Naive thymus-derived CD8-positive, alpha-beta T cell (primary cell): ENCODE measurements at regions not wholly inside any gene's neighbourhood (a gene's known extent, or its start where the extent isn't known, plus 50 kb on each side); places are given as distances from the start of the nearest gene placed in this dataset.
A peak's percentile ranks its signal among the peaks of the same experiment; 100 is the strongest.
"Not testable (repeated sequence)": the region's sequence is repeated elsewhere in the genome, so short reads cannot be mapped to it uniquely, and the experiment has no call there.

ENCODE experiments used
- ATAC-seq, 2 donors: fragments of 150-1000 bp; cut with Tn5 transposase in 1 of 2; sonication (Bioruptor Pico), chemical (Tn5 transposase) in 1 of 2; 1 replicate in 1 of 2; 2 replicates in 1 of 2; pipeline ENCODE4 v1.10.0; 2021; ENCODE audit warnings: mild to moderate bottlenecking in 2 of 2, moderate library complexity in 2 of 2
- POLR2A ChIA-PET: fragments of 350-600 bp; sonication (Branson Sonifier 250); formaldehyde crosslinking; loops from one replicate; lab custom pipeline; 2021; ENCODE audit warnings: antibody characterized with exemption; lab: Charles Lee
- DNase-seq, 10 donors: peaks; one replicate each; pipeline versions ENCODE4 v3.0.0 to v3.0.0-alpha.2; 2020 to 2022
- H3K27ac Mint-ChIP-seq, 10 donors: one replicate each; pipeline ENCODE4 v1.8.0; 2020 to 2022; ENCODE audit warnings: mild to moderate bottlenecking in 10 of 10, mixed read lengths in 10 of 10, moderate library complexity in 4 of 10, inconsistent platforms in 1 of 10
- H3K27me3 Mint-ChIP-seq, 5 donors: one replicate each; pipeline ENCODE4 v1.8.0; 2021 to 2022; ENCODE audit warnings: mixed read lengths in 5 of 5
- H3K36me3 Mint-ChIP-seq, 3 donors: one replicate each; pipeline ENCODE4 v1.8.0; 2020 to 2022; ENCODE audit warnings: mixed read lengths in 3 of 3, mild to moderate bottlenecking in 2 of 3, inconsistent platforms in 1 of 3
- H3K4me1 Mint-ChIP-seq, 4 donors: one replicate each; pipeline ENCODE4 v1.8.0; 2021 to 2022; ENCODE audit warnings: mixed read lengths in 4 of 4
- H3K4me3 Mint-ChIP-seq, 10 donors: one replicate each; pipeline ENCODE4 v1.8.0; 2020 to 2022; ENCODE audit warnings: mild to moderate bottlenecking in 10 of 10, mixed read lengths in 10 of 10, moderate library complexity in 6 of 10, inconsistent platforms in 1 of 10
- H3K9me3 Mint-ChIP-seq, 9 donors: one replicate each; pipeline ENCODE4 v1.8.0; 2020 to 2022; ENCODE audit warnings: mixed read lengths in 9 of 9, mild to moderate bottlenecking in 3 of 9, inconsistent platforms in 1 of 9, moderate library complexity in 1 of 9

DNA sequence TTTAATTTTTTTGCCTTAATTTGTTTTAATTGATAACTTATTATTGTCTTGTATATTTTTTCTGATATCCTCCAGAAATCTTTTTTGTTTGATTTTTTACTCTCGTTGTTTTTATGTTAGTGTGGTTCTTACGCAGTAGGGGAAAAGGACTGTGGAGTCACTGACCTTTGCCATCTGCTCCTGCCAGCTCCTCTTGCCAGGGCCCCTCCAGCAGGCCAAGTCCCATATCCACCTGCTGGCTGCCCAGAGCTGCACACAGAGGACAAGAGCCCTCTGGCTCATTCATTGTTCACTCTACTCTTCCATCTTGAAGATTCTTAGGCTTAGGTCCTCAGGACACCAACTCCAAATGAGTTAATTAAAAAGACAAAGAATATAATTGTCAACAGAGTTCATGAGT lies 316.4 kb upstream of the DUSP10 start:
- Mint-ChIP-seq H3K36me3 (no peaks in the 10 kb centered on the region), H3K4me3 (no peak overlapping the region), H3K27ac (no peak overlapping the region), H3K9me3 (no peaks in the 10 kb centered on the region), H3K27me3 (no peaks in the 10 kb centered on the region), H3K4me1 (peaks cover 0 to 2% (median 0%) of the 10 kb centered on the region in 4 donors)
- POLR2A ChIA-PET: interaction anchor here (0.5 kb wide), 1 partner anchor 40 kb away, joined by 3 read pairs; no protein-coding TSS in a partner anchor
- ATAC-seq (no peak), DNase-seq (no peak)

- POLR2A ChIA-PET: no interaction called here
- ATAC-seq (no peak), DNase-seq (no peak)
- Mint-ChIP-seq H3K36me3 (no peaks in the 10 kb centered on the region), H3K4me3 (no peak overlapping the region), H3K27ac (no peak overlapping the region), H3K27me3 (no peaks in the 10 kb centered on the region), H3K9me3 (no peaks in the 10 kb centered on the region), H3K4me1 (no peaks in the 10 kb centered on the region)
These were observed 315.3 kb upstream of the DUSP10 start for GRCh38 chr1:222057162-222057561.

DNA sequence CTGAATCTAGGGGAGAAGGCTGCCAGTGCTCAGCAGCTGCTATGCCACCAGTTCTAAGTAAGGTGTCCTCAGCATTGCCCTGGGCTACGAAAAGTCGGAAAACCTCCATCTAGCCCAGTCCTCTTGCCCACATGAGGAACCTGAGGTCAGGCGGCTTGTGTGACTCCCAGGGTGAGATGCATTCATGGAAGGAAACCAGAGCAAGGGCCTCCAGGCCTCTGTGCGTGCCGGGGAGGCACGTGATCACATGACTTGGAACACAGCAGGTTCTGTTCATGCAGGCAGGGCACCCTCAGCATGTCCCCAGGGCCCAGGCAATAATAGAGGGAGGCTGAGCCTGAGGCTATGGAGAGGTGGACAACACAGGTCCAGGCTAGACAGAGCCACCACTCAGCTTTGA lies 312.5 kb upstream of the DUSP10 start:
- ATAC-seq: no peak
- H3K27ac Mint-ChIP-seq: no peak overlapping the region
- POLR2A ChIA-PET: no interaction called here
- H3K9me3 Mint-ChIP-seq: no peaks in the 10 kb centered on the region
- no peak for DNase-seq
- no peak overlapping the region for H3K4me3 Mint-ChIP-seq
- no peaks in the 10 kb centered on the region for H3K27me3 Mint-ChIP-seq
- peaks cover 0 to 10% (median 5%) of the 10 kb centered on the region in 4 donors for H3K4me1 Mint-ChIP-seq
- no peaks in the 10 kb centered on the region for H3K36me3 Mint-ChIP-seq

DNA sequence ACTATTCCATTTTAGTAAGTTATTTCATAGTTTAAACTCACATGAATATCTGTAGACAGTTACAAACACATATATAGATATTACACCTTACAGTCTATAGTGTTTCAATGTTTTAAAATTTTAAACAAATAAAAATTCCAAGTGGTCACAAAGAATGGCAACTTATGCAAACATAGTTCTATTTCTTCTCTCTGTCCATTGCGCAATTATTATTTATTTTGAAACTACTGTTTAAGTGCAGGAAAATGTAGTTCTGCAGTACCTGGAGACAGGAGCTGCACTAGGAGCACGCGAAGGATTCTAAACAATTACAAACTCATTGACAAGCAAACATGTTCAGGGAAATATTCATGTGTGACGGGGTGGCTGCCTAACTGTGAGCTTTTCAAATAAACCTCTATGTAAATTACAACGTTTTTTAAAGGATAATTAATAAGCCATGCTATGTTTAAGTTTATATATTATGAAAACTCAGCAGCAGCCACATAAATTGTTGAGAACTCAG lies 312.0 kb upstream of the DUSP10 start:
- POLR2A ChIA-PET: no interaction called here
- Mint-ChIP-seq H3K4me1 (peaks cover 2 to 10% (median 5%) of the 10 kb centered on the region in 4 donors), H3K4me3 (no peak overlapping the region), H3K27ac (no peak overlapping the region), H3K27me3 (no peaks in the 10 kb centered on the region), H3K9me3 (no peaks in the 10 kb centered on the region), H3K36me3 (no peaks in the 10 kb centered on the region)
- no peak for DNase-seq
- ATAC-seq: no peak

- H3K4me3 Mint-ChIP-seq, H3K27me3 Mint-ChIP-seq, POLR2A ChIA-PET, DNase-seq, H3K36me3 Mint-ChIP-seq, ATAC-seq, H3K9me3 Mint-ChIP-seq: not testable (repeated sequence)
- Mint-ChIP-seq H3K27ac (peak overlapping the region in 1 of 10 donors; percentile 38), H3K4me1 (peaks cover 2 to 14% (median 9%) of the 10 kb centered on the region in 4 donors)
These were observed 309.4 kb upstream of the DUSP10 start for GRCh38 chr1:222051311-222051710.

DNA sequence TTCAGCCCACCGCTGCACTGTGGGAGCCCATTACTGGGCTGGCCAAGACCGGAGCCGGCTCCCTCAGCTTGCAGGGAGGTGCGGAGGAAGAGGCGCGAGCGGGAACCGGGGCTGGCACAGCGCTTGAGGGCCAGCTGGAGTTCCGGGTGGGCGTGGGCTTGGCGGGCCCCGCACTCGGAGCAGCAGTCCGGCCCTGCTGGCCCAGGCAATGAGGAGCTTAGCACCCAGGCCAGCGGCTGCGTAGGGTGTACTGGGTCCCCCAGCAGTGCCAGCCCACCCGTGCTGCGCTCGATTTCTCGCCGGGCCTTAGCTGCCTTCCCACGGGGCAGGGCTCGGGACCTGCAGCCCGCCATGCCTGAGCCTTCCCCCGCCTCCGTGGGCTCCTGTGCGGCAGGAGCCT lies 307.8 kb upstream of the DUSP10 start:
- H3K27ac Mint-ChIP-seq, H3K27me3 Mint-ChIP-seq, H3K36me3 Mint-ChIP-seq, POLR2A ChIA-PET, ATAC-seq, H3K4me3 Mint-ChIP-seq, DNase-seq, H3K9me3 Mint-ChIP-seq: not testable (repeated sequence)
- peaks cover 2 to 14% (median 9%) of the 10 kb centered on the region in 4 donors for H3K4me1 Mint-ChIP-seq

DNA sequence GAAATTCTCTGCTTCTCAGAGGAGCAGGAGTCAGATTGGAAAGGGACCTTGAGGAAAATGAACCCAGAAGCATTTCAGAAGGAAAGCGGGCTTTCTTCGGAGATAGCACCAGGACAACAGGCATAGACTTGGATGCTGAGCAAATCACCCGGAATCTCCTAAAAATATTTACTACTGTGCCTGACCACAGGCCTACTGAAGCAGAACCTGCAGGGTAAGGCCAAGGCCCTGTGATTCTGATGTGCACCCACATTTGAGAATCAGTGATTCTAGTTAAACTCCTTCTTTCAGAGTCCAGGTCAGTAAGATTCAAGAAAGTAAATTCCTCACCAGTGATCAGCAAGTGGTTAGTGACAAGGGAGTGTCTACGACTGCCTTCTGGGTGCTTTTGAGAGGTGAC lies 307.3 kb upstream of the DUSP10 start:
- H3K36me3 Mint-ChIP-seq: no peaks in the 10 kb centered on the region
- no peaks in the 10 kb centered on the region for H3K27me3 Mint-ChIP-seq
- no peak overlapping the region for H3K27ac Mint-ChIP-seq
- H3K4me3 Mint-ChIP-seq: no peak overlapping the region
- POLR2A ChIA-PET: no interaction called here
- H3K4me1 Mint-ChIP-seq: peaks cover 2 to 14% (median 9%) of the 10 kb centered on the region in 4 donors
- H3K9me3 Mint-ChIP-seq: no peaks in the 10 kb centered on the region
- DNase-seq: no peak
- no peak for ATAC-seq

DNA sequence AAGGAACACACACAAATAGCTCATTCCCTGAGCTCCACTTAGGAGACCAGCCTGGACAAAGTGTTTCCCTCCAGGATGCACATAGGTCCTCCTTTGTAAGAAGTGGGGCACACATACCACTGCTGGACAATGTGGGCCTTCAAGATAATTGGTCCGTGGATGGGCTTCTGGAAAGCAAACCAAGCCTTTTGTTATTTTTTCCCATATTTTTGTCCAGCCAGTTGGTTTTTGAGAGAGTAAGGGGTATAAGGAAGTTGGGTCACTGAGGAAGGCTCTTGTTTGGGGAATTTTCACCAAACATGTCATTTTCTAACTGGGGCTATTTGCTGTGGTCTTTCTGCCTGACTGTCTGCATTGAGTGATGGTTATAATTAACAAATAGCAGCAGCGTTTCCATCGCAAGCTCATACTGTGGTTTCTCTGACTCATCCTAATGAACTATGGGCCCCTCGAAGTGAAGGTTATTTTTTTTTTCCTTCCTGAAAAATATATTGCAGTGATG lies 306.3 kb upstream of the DUSP10 start:
- no peak for ATAC-seq
- H3K4me1 Mint-ChIP-seq: peaks cover 2 to 14% (median 9%) of the 10 kb centered on the region in 4 donors
- H3K36me3 Mint-ChIP-seq: no peaks in the 10 kb centered on the region
- POLR2A ChIA-PET: no interaction called here
- no peaks in the 10 kb centered on the region for H3K27me3 Mint-ChIP-seq
- no peaks in the 10 kb centered on the region for H3K9me3 Mint-ChIP-seq
- no peak overlapping the region for H3K27ac Mint-ChIP-seq
- DNase-seq: no peak
- no peak overlapping the region for H3K4me3 Mint-ChIP-seq

DNA sequence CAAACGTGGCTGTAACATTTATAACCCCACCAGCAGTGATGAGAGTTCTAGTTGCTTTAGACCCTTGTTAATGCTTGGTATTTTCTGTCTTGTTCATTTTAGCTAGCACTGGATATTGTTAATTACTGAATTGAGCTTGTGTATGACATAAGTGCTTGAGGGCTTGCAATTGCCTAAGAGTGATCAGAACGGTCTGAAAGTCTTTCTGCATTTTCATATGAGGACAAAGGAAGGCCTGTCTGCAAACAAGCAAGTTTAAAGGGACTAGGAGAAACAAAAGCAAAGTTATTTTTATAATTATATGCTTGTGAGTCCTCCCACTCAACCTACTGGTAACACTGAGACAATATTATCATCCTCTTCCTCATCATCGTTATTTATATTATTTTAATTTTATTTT lies 305.5 kb upstream of the DUSP10 start:
- H3K9me3 Mint-ChIP-seq: no peaks in the 10 kb centered on the region

GRCh38 chr1:222046684-222047263 lies 304.9 kb upstream of the DUSP10 start:
- ATAC-seq: no peak
- H3K27me3 Mint-ChIP-seq: no peaks in the 10 kb centered on the region
- POLR2A ChIA-PET: no interaction called here
- no peaks in the 10 kb centered on the region for H3K9me3 Mint-ChIP-seq
- no peak overlapping the region for H3K27ac Mint-ChIP-seq
- no peak overlapping the region for H3K4me3 Mint-ChIP-seq
- DNase-seq: no peak
- H3K36me3 Mint-ChIP-seq: no peaks in the 10 kb centered on the region
- H3K4me1 Mint-ChIP-seq: peaks cover 2 to 14% (median 9%) of the 10 kb centered on the region in 4 donors

More for the DNA sequence above, 305.5 kb upstream of the DUSP10 start:
- H3K36me3 Mint-ChIP-seq: no peaks in the 10 kb centered on the region
- ATAC-seq (no peak), DNase-seq (no peak)
- POLR2A ChIA-PET: no interaction called here
- peaks cover 2 to 14% (median 9%) of the 10 kb centered on the region in 4 donors for H3K4me1 Mint-ChIP-seq
- no peaks in the 10 kb centered on the region for H3K27me3 Mint-ChIP-seq
- no peak overlapping the region for H3K27ac Mint-ChIP-seq
- H3K4me3 Mint-ChIP-seq: no peak overlapping the region

- POLR2A ChIA-PET: no interaction called here
- Mint-ChIP-seq H3K27me3 (no peaks in the 10 kb centered on the region), H3K4me1 (peaks cover 2 to 14% (median 5%) of the 10 kb centered on the region in 4 donors), H3K4me3 (no peak overlapping the region), H3K27ac (peak overlapping the region in 1 of 10 donors; percentile 9), H3K9me3 (no peaks in the 10 kb centered on the region), H3K36me3 (no peaks in the 10 kb centered on the region)
- ATAC-seq (no peak), DNase-seq (no peak)
These were observed 303.9 kb upstream of the DUSP10 start for GRCh38 chr1:222045786-222046185.

- no peak overlapping the region for H3K4me3 Mint-ChIP-seq
- no peak for DNase-seq
- H3K36me3 Mint-ChIP-seq: no peaks in the 10 kb centered on the region
- H3K27ac Mint-ChIP-seq: peak overlapping the region in 1 of 10 donors; percentile 9
- POLR2A ChIA-PET: no interaction called here
- H3K4me1 Mint-ChIP-seq: peaks cover 0 to 14% (median under 1%) of the 10 kb centered on the region in 4 donors
- ATAC-seq: no peak
- H3K27me3 Mint-ChIP-seq: no peaks in the 10 kb centered on the region
- no peaks in the 10 kb centered on the region for H3K9me3 Mint-ChIP-seq
These were observed 303.3 kb upstream of the DUSP10 start for GRCh38 chr1:222045236-222045635.

- H3K27me3 Mint-ChIP-seq: no peaks in the 10 kb centered on the region
- POLR2A ChIA-PET: no interaction called here
- no peak overlapping the region for H3K4me3 Mint-ChIP-seq
- no peak overlapping the region for H3K27ac Mint-ChIP-seq
- no peaks in the 10 kb centered on the region for H3K36me3 Mint-ChIP-seq
- H3K4me1 Mint-ChIP-seq: peaks cover 0 to 10% (median 0%) of the 10 kb centered on the region in 4 donors
- H3K9me3 Mint-ChIP-seq: no peaks in the 10 kb centered on the region
- no peak for ATAC-seq
- DNase-seq: no peak
These were observed 301.8 kb upstream of the DUSP10 start for GRCh38 chr1:222043444-222044292.
